Osteoblast (primary cell): ENCODE measurements at regions not wholly inside any gene's neighbourhood (a gene's known extent, or its start where the extent isn't known, plus 50 kb on each side); places are given as distances from the start of the nearest gene placed in this dataset. TPM values are rescaled to one million over a fixed set of nuclear protein-coding genes. Genes with fewer than 3 reads are reported as not detected.
"Not testable (repeated sequence)": the region's sequence is repeated elsewhere in the genome, so short reads cannot be mapped to it uniquely, and the experiment has no call there.

Source experiments
- DNase-seq: peaks from one replicate; pipeline ENCODE4 v3.0.0; 2011; ENCODE audit warnings: low spot score, mixed read lengths; ENCODE audit not compliant: insufficient read length; ENCODE audit errors: missing footprints
- H2AFZ ChIP-seq: 2 replicates; pipeline ENCODE4 v1.6.0; 2011; ENCODE audit warnings: mild to moderate bottlenecking, low read length
- H3K27ac ChIP-seq: 2 replicates; pipeline ENCODE4 v1.5.1; 2011; ENCODE audit warnings: mild to moderate bottlenecking, low read depth, low read length, moderate library complexity
- H3K27me3 ChIP-seq: 2 replicates; pipeline ENCODE4 v1.6.0; 2012; ENCODE audit warnings: mild to moderate bottlenecking, control low read depth, inconsistent platforms, low read length, moderate library complexity; ENCODE audit not compliant: insufficient read depth
- H3K36me3 ChIP-seq: 2 replicates; pipeline ENCODE4 v1.5.1; 2011; ENCODE audit warnings: mild to moderate bottlenecking, low read length, control low read depth, moderate library complexity; ENCODE audit not compliant: insufficient read depth
- H3K4me1 ChIP-seq: 2 replicates; pipeline ENCODE4 v1.5.1; 2011; ENCODE audit warnings: mild to moderate bottlenecking, low read length, control low read depth, moderate library complexity; ENCODE audit not compliant: insufficient read depth
- H3K4me2 ChIP-seq: 2 replicates; pipeline ENCODE4 v1.6.0; 2011; ENCODE audit warnings: mild to moderate bottlenecking, low read length; ENCODE audit not compliant: insufficient read depth
- H3K4me3 ChIP-seq: fragments of 200-600 bp; sonication (generic); 3 replicates; pipeline ENCODE4 v1.5.1; 2012; ENCODE audit warnings: mild to moderate bottlenecking, low read length, inconsistent platforms; ENCODE audit not compliant: insufficient read depth
- H3K79me2 ChIP-seq: 2 replicates; pipeline ENCODE4 v1.6.0; 2012; ENCODE audit warnings: mild to moderate bottlenecking, low read length, control low read depth, inconsistent platforms; ENCODE audit not compliant: insufficient read depth
- H3K9me3 ChIP-seq: 2 replicates; pipeline ENCODE4 v1.5.1; 2011; ENCODE audit warnings: low read depth, low read length, control low read depth
- H4K20me1 ChIP-seq: 2 replicates; pipeline ENCODE4 v1.6.0; 2012; ENCODE audit warnings: mild to moderate bottlenecking, low read length, control low read depth; ENCODE audit not compliant: insufficient read depth
- small RNA-seq: library from RNA; depleted of rRNA; stranded (forward); fragments of <200 nt; gene quantifications from one replicate; pipeline ENCODE3, GENCODE V24; 2012
- TF ChIP-seq, protein P1 (sequence below): IDR thresholded peaks from 2 replicates; pipeline ENCODE4 v1.5.1; 2011; ENCODE audit warnings: mild to moderate bottlenecking, low read depth, low read length, moderate library complexity; ENCODE audit errors: extremely low read depth

GRCh38 chr10:27297844-27298521 is 57.4 kb upstream of the ACBD5 start:
- Histone ChIP-seq H3K4me3 (no peak overlapping the region), H3K27me3 (no peaks in the 10 kb centered on the region), H3K4me1 (no peaks in the 10 kb centered on the region), H3K4me2 (no peak overlapping the region), H4K20me1 (no peaks in the 10 kb centered on the region), H3K79me2 (no peaks in the 10 kb centered on the region), H3K9me3 (no peaks in the 10 kb centered on the region), H3K36me3 (no peaks in the 10 kb centered on the region), H3K27ac (no peak overlapping the region), H2AFZ (no peak overlapping the region)
- DNase-seq = peak; percentile 58
- TF ChIP-seq, protein P1, sequence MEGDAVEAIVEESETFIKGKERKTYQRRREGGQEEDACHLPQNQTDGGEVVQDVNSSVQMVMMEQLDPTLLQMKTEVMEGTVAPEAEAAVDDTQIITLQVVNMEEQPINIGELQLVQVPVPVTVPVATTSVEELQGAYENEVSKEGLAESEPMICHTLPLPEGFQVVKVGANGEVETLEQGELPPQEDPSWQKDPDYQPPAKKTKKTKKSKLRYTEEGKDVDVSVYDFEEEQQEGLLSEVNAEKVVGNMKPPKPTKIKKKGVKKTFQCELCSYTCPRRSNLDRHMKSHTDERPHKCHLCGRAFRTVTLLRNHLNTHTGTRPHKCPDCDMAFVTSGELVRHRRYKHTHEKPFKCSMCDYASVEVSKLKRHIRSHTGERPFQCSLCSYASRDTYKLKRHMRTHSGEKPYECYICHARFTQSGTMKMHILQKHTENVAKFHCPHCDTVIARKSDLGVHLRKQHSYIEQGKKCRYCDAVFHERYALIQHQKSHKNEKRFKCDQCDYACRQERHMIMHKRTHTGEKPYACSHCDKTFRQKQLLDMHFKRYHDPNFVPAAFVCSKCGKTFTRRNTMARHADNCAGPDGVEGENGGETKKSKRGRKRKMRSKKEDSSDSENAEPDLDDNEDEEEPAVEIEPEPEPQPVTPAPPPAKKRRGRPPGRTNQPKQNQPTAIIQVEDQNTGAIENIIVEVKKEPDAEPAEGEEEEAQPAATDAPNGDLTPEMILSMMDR = no peak

GRCh38 chr10:27296285-27296684 is 55.7 kb upstream of the ACBD5 start:
- not testable (repeated sequence) for H3K4me1 ChIP-seq, H3K27ac ChIP-seq

GRCh38 chr10:27291253-27291895 is 50.8 kb upstream of the ACBD5 start:
- not testable (repeated sequence) for H3K36me3 ChIP-seq, DNase-seq
- peak overlapping the region; percentile 45 for H3K4me2 ChIP-seq

More at GRCh38 chr10:27296285-27296684, 55.7 kb upstream of the ACBD5 start:
- H4K20me1 ChIP-seq, H3K4me3 ChIP-seq, H3K27me3 ChIP-seq, H3K4me2 ChIP-seq, H3K79me2 ChIP-seq, H2AFZ ChIP-seq, H3K36me3 ChIP-seq, H3K9me3 ChIP-seq, DNase-seq: not testable (repeated sequence)

More at GRCh38 chr10:27291253-27291895, 50.8 kb upstream of the ACBD5 start:
- H3K27me3 ChIP-seq, H3K27ac ChIP-seq, H3K4me1 ChIP-seq, H4K20me1 ChIP-seq, H3K9me3 ChIP-seq, H3K4me3 ChIP-seq, H3K79me2 ChIP-seq: not testable (repeated sequence)
- H2AFZ ChIP-seq = peak overlapping the region; percentile 22

Small RNAs in the stretch of these regions (small RNA-seq; reads per million reads assigned to genes)
- gene RNU6-452P = not detected
- not detected for gene RNU6-666P
- gene TRIAP1P1 = not detected
